HepG2 (cell line): ENCODE measurements at regions not wholly inside any gene's neighbourhood (a gene's known extent, or its start where the extent isn't known, plus 50 kb on each side); places are given as distances from the start of the nearest gene placed in this dataset.

Source experiments
- ATAC-seq: fragments of 200-7000 bp; cut with Tn5 transposase; 3 replicates; pipeline ENCODE4 v1.9.1; 2020; ENCODE audit warnings: mild to moderate bottlenecking, moderate library complexity
- BruUV-seq: library from RNA; stranded (reverse); fragments of 400-500 nt; replicated peaks from 2 replicates; lab custom pipeline; 2021; lab: Mats Ljungman, UMichigan
- CTCF ChIA-PET: fragments of 300-600 bp; formaldehyde crosslinking; extraction: SDS; loops from one replicate; lab custom pipeline; 2021; ENCODE audit warnings: low total read pairs, inconsistent platforms, low intra/inter-chr PET ratio; lab: Yijun Ruan, JAX
- POLR2A ChIA-PET: fragments of 350-600 bp; sonication (Branson Sonifier 250); formaldehyde crosslinking; loops from one replicate; lab custom pipeline; 2020; ENCODE audit warnings: antibody characterized with exemption, inconsistent platforms; lab: Yijun Ruan, JAX
- DNase-seq: peaks from one replicate; pipeline ENCODE4 v3.0.0-alpha.2; 2015; ENCODE audit warnings: low spot score
- FAIRE-seq: peaks from 3 replicates; lab custom pipeline; 2011; peaks lifted over from hg19 to GRCh38; lab: Jason Lieb, UNC
- H2AFZ ChIP-seq: one replicate; pipeline ENCODE4 v1.6.1; 2011; ENCODE audit warnings: low read length, inconsistent platforms
- H3K27ac ChIP-seq: fragments of 300-600 bp; 3 replicates; pipeline ENCODE4 v1.8.0; 2011; ENCODE audit warnings: mixed run types, mild to moderate bottlenecking, mixed read lengths, low read length, inconsistent platforms; ENCODE audit not compliant: insufficient read depth; ENCODE audit errors: extremely low read length
- H3K27me3 ChIP-seq, 2 experiments: fragments of 200-600 bp in 1 of 2; 2 replicates in 1 of 2; 3 replicates in 1 of 2; pipeline versions ENCODE4 v1.6.0 to v1.8.0; 2011; ENCODE audit warnings: low read length in 2 of 2, mild to moderate bottlenecking in 2 of 2, moderate library complexity in 2 of 2, inconsistent platforms in 1 of 2; ENCODE audit not compliant: insufficient read depth in 2 of 2, control insufficient read depth in 1 of 2
- H3K36me3 ChIP-seq, 2 experiments: fragments of 200-600 bp in 1 of 2; replicated peaks in 1 of 2; 2 replicates in 1 of 2; 3 replicates in 1 of 2; pipeline versions ENCODE4 v1.5.1 to v1.8.0; 2011; ENCODE audit warnings: low read length in 2 of 2, inconsistent platforms in 1 of 2; ENCODE audit not compliant: insufficient read depth in 2 of 2, control insufficient read depth in 1 of 2
- H3K4me1 ChIP-seq: 2 replicates; pipeline ENCODE4 v1.5.1; 2012; ENCODE audit warnings: low read length, inconsistent platforms; ENCODE audit not compliant: insufficient read depth
- H3K4me2 ChIP-seq: 2 replicates; pipeline ENCODE4 v1.6.0; 2011; ENCODE audit warnings: low read depth, low read length, inconsistent platforms
- H3K4me3 ChIP-seq, 3 experiments: fragments of 200-600 bp in 1 of 3; sonication (generic), shearing (Covaris generic) in 1 of 3; replicated peaks in 1 of 3; 2 replicates each; pipeline ENCODE4 v1.5.1; 2011 to 2016; ENCODE audit warnings: low read length in 3 of 3, inconsistent platforms in 2 of 3, low read depth in 2 of 3, mild to moderate bottlenecking in 2 of 3, control low read depth in 1 of 3, mixed read lengths in 1 of 3; ENCODE audit not compliant: insufficient read depth in 1 of 3
- H3K79me2 ChIP-seq: one replicate; pipeline ENCODE4 v1.6.1; 2011; ENCODE audit warnings: low read length, inconsistent platforms; ENCODE audit not compliant: insufficient read depth
- H3K9ac ChIP-seq: 2 replicates; pipeline ENCODE4 v1.6.0; 2011; ENCODE audit warnings: mild to moderate bottlenecking, low read depth, low read length, inconsistent platforms; ENCODE audit not compliant: insufficient read depth
- H3K9me3 ChIP-seq: 2 replicates; pipeline ENCODE4 v1.5.1; 2012; ENCODE audit warnings: mild to moderate bottlenecking, low read length
- H4K20me1 ChIP-seq: 2 replicates; pipeline ENCODE4 v1.6.0; 2011; ENCODE audit warnings: inconsistent platforms, mild to moderate bottlenecking, low read length, moderate library complexity; ENCODE audit not compliant: insufficient read depth
- CEBPB ChIP-seq: IDR thresholded peaks from 2 replicates; pipeline ENCODE4 v1.6.1; 2011; ENCODE audit warnings: low read depth, low read length, improper control_type of control experiment, borderline replicate concordance
- CENPX ChIP-seq: sonication (generic); formaldehyde crosslinking; IDR thresholded peaks from 2 replicates; pipeline ENCODE4 v1.9.0; 2021; ENCODE audit warnings: mild to moderate bottlenecking, missing genetic modification reagents, moderate library complexity
- DZIP1 ChIP-seq: sonication (generic); formaldehyde crosslinking; IDR thresholded peaks from 2 replicates; pipeline ENCODE4 v1.5.0; 2020; ENCODE audit warnings: mild to moderate bottlenecking, missing genetic modification reagents
- GTF2F1 ChIP-seq: fragments of 150-350 bp; IDR thresholded peaks from 2 replicates; pipeline ENCODE4 v1.6.1; 2014; ENCODE audit warnings: low read length
- HNRNPL ChIP-seq: fragments of 200-400 bp; formaldehyde crosslinking; IDR thresholded peaks from 2 replicates; pipeline ENCODE4 v1.6.1; 2017; ENCODE audit warnings: mild to moderate bottlenecking, low read depth, low read length
- JUN ChIP-seq: sonication (generic); formaldehyde crosslinking; IDR thresholded peaks from 2 replicates; pipeline ENCODE4 v1.4.0; 2020; ENCODE audit warnings: mild to moderate bottlenecking, missing genetic modification reagents
- NR2F1 ChIP-seq, 2 experiments: fragments of 450-650 bp in 1 of 2; formaldehyde crosslinking in 1 of 2; IDR thresholded peaks; 2 replicates each; pipeline versions ENCODE4 v1.5.0 to v1.6.1; 2016 to 2020; ENCODE audit warnings: mild to moderate bottlenecking in 1 of 2, missing compliant biosample characterization in 1 of 2, missing genetic modification reagents in 1 of 2, moderate library complexity in 1 of 2
- ZIK1 ChIP-seq: sonication (generic); formaldehyde crosslinking; IDR thresholded peaks from 2 replicates; pipeline ENCODE4 v1.5.0; 2020; ENCODE audit warnings: mild to moderate bottlenecking, low read depth, missing genetic modification reagents, borderline replicate concordance
- ZNF512B ChIP-seq: sonication (generic); formaldehyde crosslinking; IDR thresholded peaks from 2 replicates; pipeline ENCODE4 v1.5.1; 2020; ENCODE audit warnings: missing genetic modification reagents, mild to moderate bottlenecking, borderline replicate concordance
- ZNF605 ChIP-seq: sonication (generic); formaldehyde crosslinking; IDR thresholded peaks from 2 replicates; pipeline ENCODE4 v1.8.0; 2022; ENCODE audit warnings: mild to moderate bottlenecking, missing genetic modification reagents
- ZNF678 ChIP-seq: sonication (generic); formaldehyde crosslinking; IDR thresholded peaks from 2 replicates; pipeline ENCODE4 v1.4.0; 2020; ENCODE audit warnings: mild to moderate bottlenecking, missing genetic modification reagents
- ZSCAN21 ChIP-seq: sonication (generic); formaldehyde crosslinking; IDR thresholded peaks from 2 replicates; pipeline ENCODE4 v1.8.0; 2022; ENCODE audit warnings: mild to moderate bottlenecking, missing genetic modification reagents, moderate library complexity, borderline replicate concordance
- WGBS: methylation state at CpG from one replicate; pipeline ENCODE4 v1.1.6; 2017; ENCODE audit warnings: low lambda C conversion rate; 5-methylcytosine and 5-hydroxymethylcytosine counted together
- in situ Hi-C: cut with HindIII; loops from 2 replicates; pipeline ENCODE4 v1.10.0; 2017; ENCODE audit warnings: low pct_unique_long_range_greater_than_20kb; ENCODE audit not compliant: extremely low pct_ligation_motif_present
- intact Hi-C: fragments of 100-400 bp; cut with micrococcal nuclease; formaldehyde crosslinking; loops from one replicate; pipeline ENCODE4 v1.10.0; 2022; ENCODE audit not compliant: unreplicated experiment
- TF ChIP-seq, protein P1 (sequence below): sonication (generic); formaldehyde crosslinking; IDR thresholded peaks from 2 replicates; pipeline ENCODE4 v1.8.1; 2023; ENCODE audit warnings: missing genetic modification reagents, inconsistent platforms, borderline replicate concordance
- TF ChIP-seq, protein P2 (sequence below): sonication (generic); formaldehyde crosslinking; conservative IDR thresholded peaks from 2 replicates; pipeline ENCODE4 v1.8.0; 2022; ENCODE audit warnings: mild to moderate bottlenecking, moderate library complexity, missing genetic modification reagents
- TF ChIP-seq, protein P3 (sequence below): sonication (generic); formaldehyde crosslinking; IDR thresholded peaks from 2 replicates; pipeline ENCODE4 v1.8.1; 2023; ENCODE audit warnings: mild to moderate bottlenecking, moderate library complexity, missing genetic modification reagents

DNA sequence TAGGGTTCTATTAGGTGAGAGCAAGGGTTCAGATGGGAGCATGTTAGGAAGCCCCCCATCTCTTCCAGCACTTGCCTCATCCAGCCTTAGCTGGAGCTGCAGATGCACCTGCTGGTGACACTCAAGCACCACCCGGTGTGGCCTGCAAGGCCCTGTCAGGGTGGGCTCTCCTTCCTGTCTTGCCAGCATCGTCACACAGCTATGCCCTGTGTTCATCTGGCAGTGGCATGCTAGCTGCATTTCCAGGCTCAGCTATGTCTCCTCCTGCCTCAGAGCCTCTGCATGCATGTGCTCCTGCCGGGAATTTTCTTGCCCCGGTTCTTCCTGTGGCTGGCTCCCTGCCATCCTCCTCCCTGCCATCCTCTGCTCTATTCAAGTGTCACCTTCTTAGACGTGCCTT, 129.7 kb upstream of the KLF6 start:
- Histone ChIP-seq H3K36me3 (no peaks in the 10 kb centered on the region), H3K27me3 (peaks cover 2 to 11% of the 10 kb centered on the region in 2 experiments; a peak in 2 of 5 replicates), H4K20me1 (no peaks in the 10 kb centered on the region), H3K4me1 (0 out of 2 replicates have a peak, but pooled peaks cover 8% of the 10 kb centered on the region), H3K9me3 (no peaks in the 10 kb centered on the region), H3K4me3 (no peak overlapping the region), H2AFZ (no peak overlapping the region), H3K79me2 (no peaks in the 10 kb centered on the region), H3K27ac (no peak overlapping the region), H3K9ac (no peak overlapping the region), H3K4me2 (no peak overlapping the region)
- FAIRE-seq = no peak
- ATAC-seq = no peak
- DNase-seq = no peak
- intact Hi-C loops = no loop called here
- WGBS = 0% methylated on average over 3 of the region's 5 CpGs
- ChIA-PET POLR2A (interaction anchor here (1.1 kb wide), 1 partner anchor 129 kb away, joined by 4 read pairs; the partner anchor contains the start of gene KLF6), CTCF (no interaction called here)
- in situ Hi-C loops = no loop called here
- no TSS peak for BruUV-seq
- TF ChIP-seq JUN (CRISPR knock-in tag) = no peak
- TF ChIP-seq CENPX (CRISPR knock-in tag) = no peak
- no peak for TF ChIP-seq HNRNPL
- no peak for TF ChIP-seq ZNF605
- TF ChIP-seq, protein P1, sequence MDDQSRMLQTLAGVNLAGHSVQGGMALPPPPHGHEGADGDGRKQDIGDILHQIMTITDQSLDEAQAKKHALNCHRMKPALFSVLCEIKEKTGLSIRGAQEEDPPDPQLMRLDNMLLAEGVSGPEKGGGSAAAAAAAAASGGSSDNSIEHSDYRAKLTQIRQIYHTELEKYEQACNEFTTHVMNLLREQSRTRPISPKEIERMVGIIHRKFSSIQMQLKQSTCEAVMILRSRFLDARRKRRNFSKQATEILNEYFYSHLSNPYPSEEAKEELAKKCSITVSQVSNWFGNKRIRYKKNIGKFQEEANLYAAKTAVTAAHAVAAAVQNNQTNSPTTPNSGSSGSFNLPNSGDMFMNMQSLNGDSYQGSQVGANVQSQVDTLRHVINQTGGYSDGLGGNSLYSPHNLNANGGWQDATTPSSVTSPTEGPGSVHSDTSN (CRISPR knock-in tag) = no peak
- TF ChIP-seq, protein P2, sequence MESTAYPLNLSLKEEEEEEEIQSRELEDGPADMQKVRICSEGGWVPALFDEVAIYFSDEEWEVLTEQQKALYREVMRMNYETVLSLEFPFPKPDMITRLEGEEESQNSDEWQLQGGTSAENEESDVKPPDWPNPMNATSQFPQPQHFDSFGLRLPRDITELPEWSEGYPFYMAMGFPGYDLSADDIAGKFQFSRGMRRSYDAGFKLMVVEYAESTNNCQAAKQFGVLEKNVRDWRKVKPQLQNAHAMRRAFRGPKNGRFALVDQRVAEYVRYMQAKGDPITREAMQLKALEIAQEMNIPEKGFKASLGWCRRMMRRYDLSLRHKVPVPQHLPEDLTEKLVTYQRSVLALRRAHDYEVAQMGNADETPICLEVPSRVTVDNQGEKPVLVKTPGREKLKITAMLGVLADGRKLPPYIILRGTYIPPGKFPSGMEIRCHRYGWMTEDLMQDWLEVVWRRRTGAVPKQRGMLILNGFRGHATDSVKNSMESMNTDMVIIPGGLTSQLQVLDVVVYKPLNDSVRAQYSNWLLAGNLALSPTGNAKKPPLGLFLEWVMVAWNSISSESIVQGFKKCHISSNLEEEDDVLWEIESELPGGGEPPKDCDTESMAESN (CRISPR knock-in tag) = no peak
- TF ChIP-seq DZIP1 (CRISPR knock-in tag) = no peak
- TF ChIP-seq, protein P3, sequence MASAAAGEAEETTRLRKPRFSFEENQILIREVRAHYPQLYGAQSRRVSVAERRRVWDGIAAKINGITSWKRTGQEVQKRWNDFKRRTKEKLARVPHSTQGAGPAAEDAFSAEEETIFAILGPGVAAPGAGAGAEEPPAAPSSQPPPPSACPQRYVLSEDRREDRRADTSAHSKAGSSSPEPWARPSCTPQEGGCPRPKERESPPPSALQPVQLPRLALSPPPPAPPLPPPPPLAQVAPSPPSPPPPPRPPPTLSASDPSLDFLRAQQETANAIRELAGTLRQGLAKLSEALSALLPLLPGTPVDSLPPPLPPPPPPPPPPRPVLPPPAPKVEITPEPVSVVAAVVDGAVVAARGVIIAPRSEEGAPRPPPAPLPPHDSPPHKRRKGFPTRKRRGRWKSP = no peak
- no peak for TF ChIP-seq ZNF512B
- TF ChIP-seq ZIK1 (CRISPR knock-in tag) = no peak
- TF ChIP-seq NR2F1 (CRISPR knock-in tag; IDR thresholded peaks at IDR 0.05) = no peak
- TF ChIP-seq ZSCAN21 (CRISPR knock-in tag) = no peak
- no peak for TF ChIP-seq GTF2F1
- no peak for TF ChIP-seq CEBPB
- TF ChIP-seq ZNF678 (CRISPR knock-in tag) = no peak
